GM12878 (cell line): ENCODE measurements at regions not wholly inside any gene's neighbourhood (a gene's known extent, or its start where the extent isn't known, plus 50 kb on each side); places are given as distances from the start of the nearest gene placed in this dataset.

ENCODE experiments used
- ATAC-seq: fragments of 200-7000 bp; cut with Tn5 transposase; 3 replicates; pipeline ENCODE4 v1.9.1; 2020; ENCODE audit warnings: mild to moderate bottlenecking, moderate library complexity
- BruUV-seq: library from RNA; stranded (reverse); fragments of 400-500 nt; replicated peaks from 2 replicates; lab custom pipeline; 2021; lab: Mats Ljungman, UMichigan
- CTCF ChIA-PET: fragments of 300-600 bp; sonication (Branson Sonifier 250); formaldehyde crosslinking; extraction: SDS; loops from one replicate; lab custom pipeline; 2021; ENCODE audit warnings: inconsistent platforms; lab: Yijun Ruan, JAX
- POLR2A ChIA-PET: fragments of 350-600 bp; formaldehyde crosslinking; extraction: SDS; loops from one replicate; lab custom pipeline; 2021; ENCODE audit warnings: inconsistent platforms; lab: Charles Lee
- RAD21 ChIA-PET: fragments of 300-600 bp; sonication (Branson Sonifier 250); formaldehyde crosslinking; loops from one replicate; lab custom pipeline; 2023; ENCODE audit warnings: antibody characterized with exemption; ENCODE audit not compliant: unreplicated experiment; lab: Charles Lee
- SMC1A ChIA-PET: fragments of 300-600 bp; sonication (Branson Sonifier 250); formaldehyde crosslinking; loops from one replicate; lab custom pipeline; 2023; ENCODE audit not compliant: unreplicated experiment, uncharacterized antibody; lab: Charles Lee
- DNase-seq: peaks from one replicate; pipeline ENCODE4 v3.0.0-alpha.2; 2011; ENCODE audit warnings: low read depth, low spot score
- FAIRE-seq: peaks from 3 replicates; lab custom pipeline; 2011; peaks lifted over from hg19 to GRCh38; lab: Jason Lieb, UNC
- H2AFZ ChIP-seq: 2 replicates; pipeline ENCODE4 v1.6.0; 2011; ENCODE audit warnings: low read depth, low read length, control low read depth; ENCODE audit not compliant: control insufficient read depth
- H3K27ac ChIP-seq: 2 replicates; pipeline ENCODE4 v1.5.1; 2011; ENCODE audit warnings: control low read depth; ENCODE audit not compliant: control insufficient read depth, insufficient read depth
- H3K27me3 ChIP-seq, 2 experiments: replicated peaks in 1 of 2; 2 replicates each; pipeline versions ENCODE4 v1.6.0 to v1.6.1; 2011; ENCODE audit warnings: low read length in 1 of 2; ENCODE audit not compliant: control insufficient read depth in 2 of 2, insufficient read depth in 2 of 2
- H3K36me3 ChIP-seq, 2 experiments: 2 replicates each; pipeline ENCODE4 v1.5.1; 2011; ENCODE audit warnings: low read length in 1 of 2; ENCODE audit not compliant: control insufficient read depth in 2 of 2, insufficient read depth in 2 of 2
- H3K4me1 ChIP-seq: 2 replicates; pipeline ENCODE4 v1.6.1; 2011; ENCODE audit warnings: mild to moderate bottlenecking, low read length, moderate library complexity, mixed read lengths; ENCODE audit not compliant: control insufficient read depth, insufficient read depth
- H3K4me2 ChIP-seq: 2 replicates; pipeline ENCODE4 v1.6.0; 2011; ENCODE audit warnings: control low read depth; ENCODE audit not compliant: control insufficient read depth, insufficient read depth
- H3K4me3 ChIP-seq: fragments of 200-600 bp; sonication (generic); 2 replicates; pipeline ENCODE4 v1.5.1; 2016
- H3K79me2 ChIP-seq: 2 replicates; pipeline ENCODE4 v1.6.0; 2011; ENCODE audit warnings: low read length; ENCODE audit not compliant: control insufficient read depth, insufficient read depth
- H3K9ac ChIP-seq: 2 replicates; pipeline ENCODE4 v1.8.0; 2011; ENCODE audit warnings: low read length, control low read depth, mixed read lengths; ENCODE audit not compliant: control insufficient read depth, insufficient read depth
- H3K9me3 ChIP-seq: replicated peaks from 3 replicates; pipeline ENCODE4 v1.5.1; 2011; ENCODE audit warnings: mild to moderate bottlenecking, low read length; ENCODE audit not compliant: control insufficient read depth, insufficient read depth
- H4K20me1 ChIP-seq: 2 replicates; pipeline ENCODE4 v1.6.0; 2011; ENCODE audit not compliant: control insufficient read depth, insufficient read depth
- ATF7 ChIP-seq: fragments of 450-650 bp; IDR thresholded peaks from 2 replicates; pipeline ENCODE4 v1.6.1; 2016; ENCODE audit warnings: low read depth, mild to moderate bottlenecking
- BCLAF1 ChIP-seq: fragments of 450-650 bp; IDR thresholded peaks from 2 replicates; pipeline ENCODE4 v1.6.1; 2017; ENCODE audit warnings: antibody characterized with exemption, mild to moderate bottlenecking, moderate library complexity
- CBX3 ChIP-seq: fragments of 200-600 bp; sonication (generic); IDR thresholded peaks from 2 replicates; pipeline ENCODE4 v1.6.1; 2016; ENCODE audit warnings: low read depth, borderline replicate concordance
- CHD1 ChIP-seq: IDR thresholded peaks from 2 replicates; pipeline ENCODE4 v1.6.1; 2012; ENCODE audit warnings: low read depth, low read length, improper control_type of control experiment
- HCFC1 ChIP-seq: fragments of 150-350 bp; IDR thresholded peaks from 2 replicates; pipeline ENCODE4 v1.6.1; 2014; ENCODE audit warnings: low read length
- HDAC2 ChIP-seq: fragments of 200-600 bp; sonication (generic); IDR thresholded peaks from 2 replicates; pipeline ENCODE4 v1.6.1; 2017
- HSF1 ChIP-seq: fragments of 150-350 bp; IDR thresholded peaks from 2 replicates; pipeline ENCODE4 v1.6.1; 2014; ENCODE audit warnings: mild to moderate bottlenecking, low read depth, low read length
- IKZF2 ChIP-seq, 2 experiments: fragments of 450-650 bp; IDR thresholded peaks; 2 replicates each; pipeline ENCODE4 v1.6.1; 2017; ENCODE audit warnings: mild to moderate bottlenecking in 2 of 2, moderate library complexity in 2 of 2
- JUNB ChIP-seq: IDR thresholded peaks from 2 replicates; pipeline ENCODE4 v1.6.1; 2016; ENCODE audit warnings: antibody characterized with exemption, mild to moderate bottlenecking
- LARP7 ChIP-seq: fragments of 450-650 bp; IDR thresholded peaks from 2 replicates; pipeline ENCODE4 v1.6.1; 2017; ENCODE audit warnings: mild to moderate bottlenecking
- RAD51 ChIP-seq: fragments of 450-650 bp; IDR thresholded peaks from 2 replicates; pipeline ENCODE4 v1.6.1; 2016; ENCODE audit warnings: moderate library complexity, mild to moderate bottlenecking, inconsistent platforms
- TARDBP ChIP-seq: IDR thresholded peaks from 2 replicates; pipeline ENCODE4 v1.6.1; 2016; ENCODE audit warnings: borderline replicate concordance
- WRNIP1 ChIP-seq: IDR thresholded peaks from 2 replicates; pipeline ENCODE4 v1.6.1; 2011; ENCODE audit warnings: low read depth, low read length, improper control_type of control experiment, borderline replicate concordance
- ZBTB4 ChIP-seq: fragments of 450-650 bp; formaldehyde crosslinking; IDR thresholded peaks from 2 replicates; pipeline ENCODE4 v1.4.0; 2022; ENCODE audit warnings: mild to moderate bottlenecking, moderate library complexity
- ZNF384 ChIP-seq: IDR thresholded peaks from 2 replicates; pipeline ENCODE4 v1.6.1; 2012; ENCODE audit warnings: low read depth, mild to moderate bottlenecking, low read length, improper control_type of control experiment, borderline replicate concordance
- WGBS: methylation state at CpG from one replicate; pipeline ENCODE4 v1.1.6; 2016; ENCODE audit warnings: low lambda C conversion rate; ENCODE audit not compliant: insufficient replicate concordance, insufficient coverage; ENCODE audit errors: missing lambda C conversion rate; 5-methylcytosine and 5-hydroxymethylcytosine counted together
- in situ Hi-C: fragments of 300-500 bp; cut with MboI; formaldehyde crosslinking; loops from 9 replicates; pipeline ENCODE4 v1.14.3; 2018; ENCODE audit warnings: mixed read lengths
- intact Hi-C: fragments of 100-400 bp; cut with micrococcal nuclease; formaldehyde crosslinking; loops from one replicate; pipeline ENCODE4 v1.14.2; 2022; ENCODE audit not compliant: unreplicated experiment
- TF ChIP-seq, protein P1 (sequence below): fragments of 450-650 bp; formaldehyde crosslinking; IDR thresholded peaks from 2 replicates; pipeline ENCODE4 v1.4.0; 2020; ENCODE audit warnings: mild to moderate bottlenecking, moderate library complexity

DNA sequence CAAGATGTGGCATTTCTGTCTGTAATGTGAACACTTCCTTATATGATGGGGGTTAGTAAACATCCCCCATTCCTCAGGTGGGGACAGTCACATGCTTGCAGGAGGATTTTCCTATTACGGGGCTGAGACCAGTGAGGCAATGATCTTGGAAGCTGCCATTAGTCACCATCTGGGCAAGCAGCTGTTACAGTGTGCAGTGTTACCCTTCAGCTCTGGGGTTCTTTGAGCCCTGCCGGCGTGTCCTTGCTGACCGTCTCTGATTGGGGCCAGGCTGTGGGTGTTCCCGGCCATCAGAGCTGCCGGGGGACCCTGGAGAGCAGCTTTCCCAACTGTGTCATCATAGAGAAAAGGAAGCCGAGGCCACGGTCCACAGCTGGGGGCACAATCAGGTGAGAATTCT is 126.8 kb upstream of the FAM20C start:
- Histone ChIP-seq H3K9me3 (no peaks in the 10 kb centered on the region), H3K9ac (no peak overlapping the region), H3K4me2 (no peak overlapping the region), H3K36me3 (no peaks in the 10 kb centered on the region), H3K4me1 (no peaks in the 10 kb centered on the region), H4K20me1 (no peaks in the 10 kb centered on the region), H2AFZ (no peak overlapping the region), H3K27me3 (no peaks in the 10 kb centered on the region), H3K79me2 (no peaks in the 10 kb centered on the region), H3K27ac (no peak overlapping the region), H3K4me3 (no peak overlapping the region)
- SMC1A ChIA-PET = no interaction called here
- in situ Hi-C loops (no loop called here), intact Hi-C loops (no loop called here)
- WGBS = 61% methylated on average over 8 of the region's 8 CpGs
- POLR2A ChIA-PET = no interaction called here
- ATAC-seq (no peak), FAIRE-seq (no peak), DNase-seq (no peak)
- no TSS peak for BruUV-seq
- CTCF ChIA-PET = no interaction called here
- RAD21 ChIA-PET = no interaction called here
- no peak for TF ChIP-seq LARP7
- TF ChIP-seq JUNB = no peak
- TF ChIP-seq ZNF384 = no peak
- TF ChIP-seq, protein P1, sequence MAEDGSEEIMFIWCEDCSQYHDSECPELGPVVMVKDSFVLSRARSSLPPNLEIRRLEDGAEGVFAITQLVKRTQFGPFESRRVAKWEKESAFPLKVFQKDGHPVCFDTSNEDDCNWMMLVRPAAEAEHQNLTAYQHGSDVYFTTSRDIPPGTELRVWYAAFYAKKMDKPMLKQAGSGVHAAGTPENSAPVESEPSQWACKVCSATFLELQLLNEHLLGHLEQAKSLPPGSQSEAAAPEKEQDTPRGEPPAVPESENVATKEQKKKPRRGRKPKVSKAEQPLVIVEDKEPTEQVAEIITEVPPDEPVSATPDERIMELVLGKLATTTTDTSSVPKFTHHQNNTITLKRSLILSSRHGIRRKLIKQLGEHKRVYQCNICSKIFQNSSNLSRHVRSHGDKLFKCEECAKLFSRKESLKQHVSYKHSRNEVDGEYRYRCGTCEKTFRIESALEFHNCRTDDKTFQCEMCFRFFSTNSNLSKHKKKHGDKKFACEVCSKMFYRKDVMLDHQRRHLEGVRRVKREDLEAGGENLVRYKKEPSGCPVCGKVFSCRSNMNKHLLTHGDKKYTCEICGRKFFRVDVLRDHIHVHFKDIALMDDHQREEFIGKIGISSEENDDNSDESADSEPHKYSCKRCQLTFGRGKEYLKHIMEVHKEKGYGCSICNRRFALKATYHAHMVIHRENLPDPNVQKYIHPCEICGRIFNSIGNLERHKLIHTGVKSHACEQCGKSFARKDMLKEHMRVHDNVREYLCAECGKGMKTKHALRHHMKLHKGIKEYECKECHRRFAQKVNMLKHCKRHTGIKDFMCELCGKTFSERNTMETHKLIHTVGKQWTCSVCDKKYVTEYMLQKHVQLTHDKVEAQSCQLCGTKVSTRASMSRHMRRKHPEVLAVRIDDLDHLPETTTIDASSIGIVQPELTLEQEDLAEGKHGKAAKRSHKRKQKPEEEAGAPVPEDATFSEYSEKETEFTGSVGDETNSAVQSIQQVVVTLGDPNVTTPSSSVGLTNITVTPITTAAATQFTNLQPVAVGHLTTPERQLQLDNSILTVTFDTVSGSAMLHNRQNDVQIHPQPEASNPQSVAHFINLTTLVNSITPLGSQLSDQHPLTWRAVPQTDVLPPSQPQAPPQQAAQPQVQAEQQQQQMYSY (CRISPR knock-in tag) = no peak
- no peak for TF ChIP-seq ZBTB4
- TF ChIP-seq BCLAF1 = no peak
- no peak for TF ChIP-seq CBX3
- TF ChIP-seq WRNIP1 = no peak
- no peak for TF ChIP-seq HCFC1
- TF ChIP-seq IKZF2 (IDR thresholded peaks at IDR 0.05) = no peak
- no peak for TF ChIP-seq CHD1
- TF ChIP-seq TARDBP = no peak
- no peak for TF ChIP-seq ATF7
- no peak for TF ChIP-seq HSF1
- no peak for TF ChIP-seq HDAC2
- TF ChIP-seq RAD51 = no peak
